Liver (tissue), 9 donors: ENCODE measurements at regions not wholly inside any gene's neighbourhood (a gene's known extent, or its start where the extent isn't known, plus 50 kb on each side); places are given as distances from the start of the nearest gene placed in this dataset. TPM values are rescaled to one million over a fixed set of nuclear protein-coding genes. Genes with fewer than 3 reads are reported as not detected.

Experiments
- DNase-seq: peaks from one replicate; pipeline ENCODE4 v3.0.0-alpha.2; 2017; ENCODE audit warnings: low spot score
- H3K27ac ChIP-seq, 2 donors: one replicate each; pipeline ENCODE4 v1.7.0; 2013; ENCODE audit warnings: inconsistent platforms in 2 of 2, low read length in 2 of 2, control low read depth in 1 of 2, low read depth in 1 of 2, mild to moderate bottlenecking in 1 of 2
- H3K27me3 ChIP-seq, 4 donors: one replicate each; pipeline versions ENCODE4 v1.6.1 to v1.7.0; 2013; ENCODE audit warnings: low read length in 3 of 4, inconsistent platforms in 1 of 4, mild to moderate bottlenecking in 1 of 4, moderate library complexity in 1 of 4; ENCODE audit not compliant: control insufficient read depth in 4 of 4, insufficient read depth in 4 of 4
- H3K36me3 ChIP-seq, 4 donors: one replicate each; pipeline versions ENCODE4 v1.6.1 to v1.7.0; 2013; ENCODE audit warnings: low read length in 3 of 4, mild to moderate bottlenecking in 3 of 4, low read depth in 1 of 4, moderate library complexity in 1 of 4; ENCODE audit not compliant: control insufficient read depth in 4 of 4, insufficient read depth in 3 of 4
- H3K4me1 ChIP-seq, 4 donors: one replicate each; pipeline versions ENCODE4 v1.6.1 to v1.7.0; 2013; ENCODE audit warnings: low read length in 3 of 4, mild to moderate bottlenecking in 3 of 4, moderate library complexity in 1 of 4; ENCODE audit not compliant: control insufficient read depth in 4 of 4, insufficient read depth in 4 of 4
- H3K4me3 ChIP-seq, 3 donors: one replicate each; pipeline versions ENCODE4 v1.6.1 to v1.7.0; 2013; ENCODE audit warnings: low read length in 3 of 3, control low read depth in 1 of 3, low read depth in 1 of 3, mild to moderate bottlenecking in 1 of 3
- H3K9ac ChIP-seq, 2 donors: one replicate each; pipeline ENCODE4 v1.7.0; 2013; ENCODE audit warnings: low read length in 2 of 2, mild to moderate bottlenecking in 2 of 2, moderate library complexity in 2 of 2, control low read depth in 1 of 2, low read depth in 1 of 2
- H3K9me3 ChIP-seq, 4 donors: one replicate each; pipeline versions ENCODE4 v1.6.1 to v1.7.0; 2013; ENCODE audit warnings: low read length in 3 of 4; ENCODE audit not compliant: control insufficient read depth in 4 of 4
- CTCF ChIP-seq: fragments of 150-350 bp; IDR thresholded peaks from 2 replicates; pipeline ENCODE4 v1.5.1; 2017; ENCODE audit warnings: improper control_type of control experiment, low read depth, low read length; ENCODE audit not compliant: missing input control
- FOXA2 ChIP-seq: IDR thresholded peaks from 2 replicates; pipeline ENCODE4 v1.6.1; 2016; ENCODE audit warnings: antibody characterized with exemption
- GABPA ChIP-seq, 2 donors: IDR thresholded peaks in 1 of 2; conservative IDR thresholded peaks in 1 of 2; 2 replicates each; pipeline ENCODE4 v1.6.1; 2016; ENCODE audit warnings: antibody characterized with exemption in 2 of 2, mild to moderate bottlenecking in 1 of 2, moderate library complexity in 1 of 2
- TAF1 ChIP-seq: conservative IDR thresholded peaks from 2 replicates; pipeline ENCODE4 v1.6.1; 2016; ENCODE audit warnings: antibody characterized with exemption, mild to moderate bottlenecking
- WGBS: extraction: QIAGEN DNeasy Blood & Tissue Kit; methylation state at CpG from one replicate; pipeline ENCODE4 v1.1.7; 2013; 5-methylcytosine and 5-hydroxymethylcytosine counted together
- small RNA-seq: library from RNA; depleted of rRNA; stranded (forward); fragments of <200 nt; gene quantifications from one replicate; pipeline ENCODE3, GENCODE V24; 2014
- donor health status: healthy.
- donor health status: healthy.
- donor health status: healthy.
- donor health status: healthy.
- donor health status: healthy.

- H3K9ac ChIP-seq: no peak overlapping the region
- H3K27me3 ChIP-seq: no peaks in the 10 kb centered on the region
- H3K4me3 ChIP-seq: no peak overlapping the region
- H3K9me3 ChIP-seq: no peaks in the 10 kb centered on the region
- no peaks in the 10 kb centered on the region for H3K36me3 ChIP-seq
- H3K4me1 ChIP-seq: no peaks in the 10 kb centered on the region
- TF ChIP-seq FOXA2: no peak
- TF ChIP-seq TAF1: no peak
- TF ChIP-seq GABPA (IDR thresholded peaks at IDR 0.05 in 1 of 2, conservative IDR thresholded peaks at IDR 0.05 in 1 of 2): no peak
- TF ChIP-seq CTCF: no peak
- 75% methylated on average over 7 of the region's 7 CpGs for WGBS
- H3K27ac ChIP-seq: no peak overlapping the region
- no peak for DNase-seq
These were observed 166.8 kb downstream of the NNT start for GRCh38 chr5:43769571-43770355.

Small RNAs in the stretch of these regions (small RNA-seq; reads per million reads assigned to genes)
- not detected for gene RNU6-381P
